Esophagus muscularis mucosa (tissue), 4 donors: ENCODE measurements at regions not wholly inside any gene's neighbourhood (a gene's known extent, or its start where the extent isn't known, plus 50 kb on each side); places are given as distances from the start of the nearest gene placed in this dataset.

Experiments
- DNase-seq: peaks from one replicate; pipeline ENCODE4 v3.0.0-alpha.2; 2017; ENCODE audit errors: extremely low spot score
- H3K27ac ChIP-seq, 4 donors: fragments of 200-600 bp; sonication (generic); replicated peaks in 1 of 4; 1 replicate in 3 of 4; 2 replicates in 1 of 4; pipeline ENCODE4 v1.5.1; 2016 to 2019; ENCODE audit warnings: mild to moderate bottlenecking in 1 of 4
- H3K27me3 ChIP-seq, 4 donors: fragments of 200-600 bp; sonication (generic); one replicate each; pipeline versions ENCODE4 v1.5.1 to v1.6.0; 2016 to 2019
- H3K36me3 ChIP-seq, 4 donors: fragments of 200-600 bp; sonication (generic); one replicate each; pipeline ENCODE4 v1.5.1; 2016 to 2019
- H3K4me1 ChIP-seq, 4 donors: fragments of 200-600 bp; sonication (generic); one replicate each; pipeline ENCODE4 v1.5.1; 2016 to 2019
- H3K4me3 ChIP-seq, 4 donors: fragments of 200-600 bp; sonication (generic); 1 replicate in 2 of 4; 2 replicates in 2 of 4; pipeline ENCODE4 v1.5.1; 2016 to 2019; ENCODE audit warnings: mild to moderate bottlenecking in 4 of 4, moderate library complexity in 1 of 4
- H3K9me3 ChIP-seq, 4 donors: fragments of 200-600 bp; sonication (generic); 1 replicate in 3 of 4; 2 replicates in 1 of 4; pipeline ENCODE4 v1.5.1; 2016 to 2019
- CTCF ChIP-seq, 3 experiments: fragments of 200-600 bp in 2 of 3; fragments of 450-650 bp in 1 of 3; sonication (generic) in 2 of 3; IDR thresholded peaks; one replicate each; pipeline ENCODE4 v1.5.1; 2017 to 2019; ENCODE audit warnings: antibody characterized with exemption in 3 of 3, mild to moderate bottlenecking in 2 of 3, moderate library complexity in 1 of 3
- EP300 ChIP-seq: sonication (generic); formaldehyde crosslinking; IDR thresholded peaks from one replicate; pipeline ENCODE4 v1.6.1; 2017; ENCODE audit warnings: antibody characterized with exemption
- POLR2A ChIP-seq: fragments of 450-650 bp; IDR thresholded peaks from one replicate; pipeline ENCODE4 v1.6.1; 2017; ENCODE audit warnings: antibody characterized with exemption, moderate library complexity, mild to moderate bottlenecking, low read depth
- POLR2AphosphoS5 ChIP-seq, 2 donors: sonication (generic); formaldehyde crosslinking; IDR thresholded peaks; one replicate each; pipeline ENCODE4 v1.6.1; 2017; ENCODE audit warnings: antibody characterized with exemption in 2 of 2
- WGBS: methylation state at CpG from one replicate; pipeline ENCODE4 v1.1.5; 2018; 5-methylcytosine and 5-hydroxymethylcytosine counted together
- intact Hi-C: fragments of 100-400 bp; cut with DNase I; formaldehyde crosslinking; loops from one replicate; pipeline ENCODE4 v1.15.1; 2023

- no peaks in the 10 kb centered on the region for H3K4me1 ChIP-seq
- no peak for TF ChIP-seq CTCF (IDR thresholded peaks at IDR 0.05)
- no peak for TF ChIP-seq POLR2AphosphoS5 (IDR thresholded peaks at IDR 0.05)
- no peak for TF ChIP-seq EP300
- TF ChIP-seq POLR2A = no peak
- H3K36me3 ChIP-seq = no peaks in the 10 kb centered on the region
- DNase-seq = no peak
- 94% methylated on average over 4 of the region's 4 CpGs for WGBS
- H3K4me3 ChIP-seq = no peak overlapping the region
- H3K27me3 ChIP-seq = no peaks in the 10 kb centered on the region
- no peaks in the 10 kb centered on the region for H3K9me3 ChIP-seq
- intact Hi-C loops = no loop called here
- no peak overlapping the region for H3K27ac ChIP-seq
Observed at GRCh38 chr1:103362348-103363007, 163.0 kb upstream of the RNPC3 start.

- H3K4me3 ChIP-seq = no peak overlapping the region
- TF ChIP-seq POLR2A (no peak), CTCF (IDR thresholded peaks at IDR 0.05) (no peak), EP300 (no peak), POLR2AphosphoS5 (IDR thresholded peaks at IDR 0.05) (no peak)
- intact Hi-C loops = no loop called here
- no peaks in the 10 kb centered on the region for H3K9me3 ChIP-seq
- no peak overlapping the region for H3K27ac ChIP-seq
- no peaks in the 10 kb centered on the region for H3K27me3 ChIP-seq
- no peaks in the 10 kb centered on the region for H3K36me3 ChIP-seq
- no peaks in the 10 kb centered on the region for H3K4me1 ChIP-seq
- 68% methylated on average over 1 of the region's 1 CpG for WGBS
- DNase-seq = no peak
Observed at GRCh38 chr1:103353391-103353790, 172.1 kb upstream of the RNPC3 start.

GRCh38 chr1:103348136-103348535 is 177.4 kb upstream of the RNPC3 start:
- DNase-seq = no peak
- Histone ChIP-seq H3K36me3 (no peaks in the 10 kb centered on the region), H3K4me3 (no peak overlapping the region), H3K4me1 (no peaks in the 10 kb centered on the region), H3K27me3 (no peaks in the 10 kb centered on the region), H3K9me3 (no peaks in the 10 kb centered on the region), H3K27ac (no peak overlapping the region)
- intact Hi-C loops = no loop called here
- TF ChIP-seq POLR2A = no peak
- WGBS = 63% methylated on average over 1 of the region's 1 CpG

- 85% methylated on average over 3 of the region's 3 CpGs for WGBS
Observed at GRCh38 chr1:103344930-103345329, 180.6 kb upstream of the RNPC3 start.

GRCh38 chr1:103341377-103341880 is 184.1 kb upstream of the RNPC3 start:
- Histone ChIP-seq H3K27ac (no peak overlapping the region), H3K27me3 (no peaks in the 10 kb centered on the region), H3K9me3 (no peaks in the 10 kb centered on the region), H3K4me1 (no peaks in the 10 kb centered on the region), H3K36me3 (no peaks in the 10 kb centered on the region), H3K4me3 (no peak overlapping the region)
- no peak for TF ChIP-seq POLR2A
- no peak for DNase-seq
- intact Hi-C loops = no loop called here
- 87% methylated on average over 2 of the region's 2 CpGs for WGBS

More at GRCh38 chr1:103344930-103345329, 180.6 kb upstream of the RNPC3 start:
- Histone ChIP-seq H3K4me3 (no peak overlapping the region), H3K27me3 (no peaks in the 10 kb centered on the region), H3K4me1 (no peaks in the 10 kb centered on the region), H3K27ac (no peak overlapping the region), H3K36me3 (no peaks in the 10 kb centered on the region), H3K9me3 (no peaks in the 10 kb centered on the region)
- TF ChIP-seq POLR2A (no peak), POLR2AphosphoS5 (IDR thresholded peaks at IDR 0.05) (no peak), EP300 (no peak)
- intact Hi-C loops = no loop called here
- no peak for DNase-seq

GRCh38 chr1:103337779-103338178 is 187.7 kb upstream of the RNPC3 start:
- Histone ChIP-seq H3K27me3 (no peaks in the 10 kb centered on the region), H3K36me3 (no peaks in the 10 kb centered on the region), H3K4me1 (no peaks in the 10 kb centered on the region), H3K9me3 (no peaks in the 10 kb centered on the region), H3K4me3 (no peak overlapping the region), H3K27ac (no peak overlapping the region)
- TF ChIP-seq POLR2AphosphoS5 (IDR thresholded peaks at IDR 0.05) (no peak), EP300 (no peak), POLR2A (no peak), CTCF (IDR thresholded peaks at IDR 0.05) (no peak)
- DNase-seq = no peak
- intact Hi-C loops = no loop called here
- 85% methylated on average over 4 of the region's 4 CpGs for WGBS
